Tibial nerve (tissue), 3 donors: ENCODE measurements at regions not wholly inside any gene's neighbourhood (a gene's known extent, or its start where the extent isn't known, plus 50 kb on each side); places are given as distances from the start of the nearest gene placed in this dataset.

Source experiments
- CTCF ChIP-seq, 5 experiments: fragments of 200-600 bp in 3 of 5; fragments of 450-650 bp in 2 of 5; sonication (generic) in 3 of 5; IDR thresholded peaks; one replicate each; pipeline ENCODE4 v1.5.1; 2016 to 2019; ENCODE audit warnings: antibody characterized with exemption in 5 of 5, mild to moderate bottlenecking in 3 of 5, moderate library complexity in 2 of 5
- POLR2A ChIP-seq, 2 donors: fragments of 450-650 bp; IDR thresholded peaks; one replicate each; pipeline ENCODE4 v1.6.1; 2017; ENCODE audit warnings: antibody characterized with exemption in 2 of 2, mild to moderate bottlenecking in 2 of 2, moderate library complexity in 2 of 2

GRCh38 chr18:32553640-32554365 is 83.1 kb upstream of the GAREM1 start:
- TF ChIP-seq CTCF (IDR thresholded peaks at IDR 0.05) (no peak), POLR2A (IDR thresholded peaks at IDR 0.05) (no peak)
